Spleen (tissue), 7 donors: ENCODE measurements at regions not wholly inside any gene's neighbourhood (a gene's known extent, or its start where the extent isn't known, plus 50 kb on each side); places are given as distances from the start of the nearest gene placed in this dataset.

Experiments used
- POLR2A ChIP-seq, 3 donors: fragments of 450-650 bp; IDR thresholded peaks; one replicate each; pipeline ENCODE4 v1.5.1; 2017; ENCODE audit warnings: antibody characterized with exemption in 3 of 3, mild to moderate bottlenecking in 1 of 3
- POLR2AphosphoS5 ChIP-seq, 3 donors: sonication (generic); formaldehyde crosslinking; IDR thresholded peaks; one replicate each; pipeline ENCODE4 v1.5.1; 2017; ENCODE audit warnings: antibody characterized with exemption in 3 of 3
- TF ChIP-seq, protein P1 (sequence below), 11 experiments: fragments of 200-600 bp in 7 of 11; fragments of 450-650 bp in 4 of 11; sonication (generic) in 4 of 11; IDR thresholded peaks in 8 of 11; conservative IDR thresholded peaks in 3 of 11; 1 replicate in 7 of 11; 2 replicates in 4 of 11; pipeline versions ENCODE4 v1.4.0 to v1.8.0; 2016 to 2021; ENCODE audit warnings: antibody characterized with exemption in 11 of 11, inconsistent platforms in 4 of 11, mild to moderate bottlenecking in 1 of 11
- donor health status: DM: no; HTN: no; CAD: no; lungs with moderate emphysema.
- donor health status: DM: no; HTN: no; CAD: no.
- donor health status: DM: no; HTN: no; CAD: no.

DNA sequence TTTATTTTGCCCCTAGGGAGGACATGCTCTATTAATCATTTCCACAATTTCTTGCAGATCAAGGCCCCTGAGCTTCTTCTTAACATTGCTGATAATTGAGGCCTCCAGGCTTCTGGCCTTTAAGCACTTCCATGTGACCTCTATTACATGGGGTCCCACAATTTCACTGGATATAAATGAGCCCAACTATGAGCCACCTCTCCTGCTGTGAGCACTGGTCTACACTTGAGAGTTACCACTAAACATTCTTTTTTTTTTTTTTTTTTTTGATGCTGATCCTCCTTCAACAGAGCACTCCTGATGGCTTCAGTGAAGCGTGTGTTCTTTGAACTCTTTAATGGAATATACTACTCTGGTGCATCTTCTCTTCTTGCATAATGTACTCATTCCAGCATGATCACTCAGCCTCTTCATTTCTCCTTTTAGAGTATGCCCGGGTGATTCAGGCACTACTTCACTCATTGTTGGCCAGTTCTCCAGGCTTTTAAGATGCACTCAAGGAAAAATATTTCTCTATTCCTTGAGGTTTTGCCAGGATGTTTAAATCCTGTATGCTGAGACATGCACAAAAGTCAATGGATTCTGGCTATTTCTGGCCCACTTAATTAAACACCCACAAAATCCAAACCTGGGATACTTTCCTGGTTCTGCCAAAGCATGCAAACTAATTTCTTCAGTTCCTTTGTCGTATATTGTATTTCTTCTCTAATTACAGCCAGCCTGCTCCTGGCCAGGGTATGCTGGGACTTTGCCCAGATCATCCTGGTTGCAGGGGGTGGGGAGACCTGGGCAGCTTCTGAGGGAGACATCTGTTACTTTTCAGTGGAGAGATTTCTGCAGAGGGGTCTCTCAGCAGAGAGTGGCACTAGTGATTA is 257.8 kb upstream of the LUZP2 start:
- TF ChIP-seq, protein P1, sequence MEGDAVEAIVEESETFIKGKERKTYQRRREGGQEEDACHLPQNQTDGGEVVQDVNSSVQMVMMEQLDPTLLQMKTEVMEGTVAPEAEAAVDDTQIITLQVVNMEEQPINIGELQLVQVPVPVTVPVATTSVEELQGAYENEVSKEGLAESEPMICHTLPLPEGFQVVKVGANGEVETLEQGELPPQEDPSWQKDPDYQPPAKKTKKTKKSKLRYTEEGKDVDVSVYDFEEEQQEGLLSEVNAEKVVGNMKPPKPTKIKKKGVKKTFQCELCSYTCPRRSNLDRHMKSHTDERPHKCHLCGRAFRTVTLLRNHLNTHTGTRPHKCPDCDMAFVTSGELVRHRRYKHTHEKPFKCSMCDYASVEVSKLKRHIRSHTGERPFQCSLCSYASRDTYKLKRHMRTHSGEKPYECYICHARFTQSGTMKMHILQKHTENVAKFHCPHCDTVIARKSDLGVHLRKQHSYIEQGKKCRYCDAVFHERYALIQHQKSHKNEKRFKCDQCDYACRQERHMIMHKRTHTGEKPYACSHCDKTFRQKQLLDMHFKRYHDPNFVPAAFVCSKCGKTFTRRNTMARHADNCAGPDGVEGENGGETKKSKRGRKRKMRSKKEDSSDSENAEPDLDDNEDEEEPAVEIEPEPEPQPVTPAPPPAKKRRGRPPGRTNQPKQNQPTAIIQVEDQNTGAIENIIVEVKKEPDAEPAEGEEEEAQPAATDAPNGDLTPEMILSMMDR (IDR thresholded peaks at IDR 0.05 in 8 of 11, conservative IDR thresholded peaks at IDR 0.05 in 3 of 11), result no peak
- TF ChIP-seq POLR2AphosphoS5 (IDR thresholded peaks at IDR 0.05), result no peak
- TF ChIP-seq POLR2A (IDR thresholded peaks at IDR 0.05), result no peak
